Spleen (tissue), 7 donors: ENCODE measurements at regions not wholly inside any gene's neighbourhood (a gene's known extent, or its start where the extent isn't known, plus 50 kb on each side); places are given as distances from the start of the nearest gene placed in this dataset.

Source experiments
- POLR2A ChIP-seq, 3 donors: fragments of 450-650 bp; IDR thresholded peaks; one replicate each; pipeline ENCODE4 v1.5.1; 2017; ENCODE audit warnings: antibody characterized with exemption in 3 of 3, mild to moderate bottlenecking in 1 of 3
- TF ChIP-seq, protein P1 (sequence below), 11 experiments: fragments of 200-600 bp in 7 of 11; fragments of 450-650 bp in 4 of 11; sonication (generic) in 4 of 11; IDR thresholded peaks in 8 of 11; conservative IDR thresholded peaks in 3 of 11; 1 replicate in 7 of 11; 2 replicates in 4 of 11; pipeline versions ENCODE4 v1.4.0 to v1.8.0; 2016 to 2021; ENCODE audit warnings: antibody characterized with exemption in 11 of 11, inconsistent platforms in 4 of 11, mild to moderate bottlenecking in 1 of 11
- donor health status: DM: no; HTN: no; CAD: no; lungs with moderate emphysema.
- donor health status: DM: no; HTN: no; CAD: no.
- donor health status: DM: no; HTN: no; CAD: no.

DNA sequence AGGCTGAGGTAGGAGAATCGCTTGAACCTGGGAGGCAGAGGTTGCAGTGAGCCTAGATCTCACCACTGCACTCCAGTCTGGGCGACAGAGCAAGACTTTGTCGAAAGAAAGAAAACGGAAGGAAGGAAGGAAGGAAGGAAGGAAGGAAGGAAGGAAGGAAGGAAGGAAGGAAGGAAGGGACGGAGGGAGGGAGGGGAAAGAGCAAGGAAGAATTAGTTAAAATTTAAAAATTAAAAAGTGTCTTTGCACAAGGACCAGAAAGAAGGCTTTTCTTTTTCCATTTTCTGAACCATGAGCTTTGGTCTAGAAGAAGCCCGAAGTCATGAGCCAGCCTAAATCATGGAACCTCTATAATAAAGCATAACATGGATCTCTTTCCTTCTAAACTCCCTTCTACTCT is 138.2 kb upstream of the DNAJC10 start:
- TF ChIP-seq, protein P1, sequence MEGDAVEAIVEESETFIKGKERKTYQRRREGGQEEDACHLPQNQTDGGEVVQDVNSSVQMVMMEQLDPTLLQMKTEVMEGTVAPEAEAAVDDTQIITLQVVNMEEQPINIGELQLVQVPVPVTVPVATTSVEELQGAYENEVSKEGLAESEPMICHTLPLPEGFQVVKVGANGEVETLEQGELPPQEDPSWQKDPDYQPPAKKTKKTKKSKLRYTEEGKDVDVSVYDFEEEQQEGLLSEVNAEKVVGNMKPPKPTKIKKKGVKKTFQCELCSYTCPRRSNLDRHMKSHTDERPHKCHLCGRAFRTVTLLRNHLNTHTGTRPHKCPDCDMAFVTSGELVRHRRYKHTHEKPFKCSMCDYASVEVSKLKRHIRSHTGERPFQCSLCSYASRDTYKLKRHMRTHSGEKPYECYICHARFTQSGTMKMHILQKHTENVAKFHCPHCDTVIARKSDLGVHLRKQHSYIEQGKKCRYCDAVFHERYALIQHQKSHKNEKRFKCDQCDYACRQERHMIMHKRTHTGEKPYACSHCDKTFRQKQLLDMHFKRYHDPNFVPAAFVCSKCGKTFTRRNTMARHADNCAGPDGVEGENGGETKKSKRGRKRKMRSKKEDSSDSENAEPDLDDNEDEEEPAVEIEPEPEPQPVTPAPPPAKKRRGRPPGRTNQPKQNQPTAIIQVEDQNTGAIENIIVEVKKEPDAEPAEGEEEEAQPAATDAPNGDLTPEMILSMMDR (IDR thresholded peaks at IDR 0.05 in 8 of 11, conservative IDR thresholded peaks at IDR 0.05 in 3 of 11), result no peak
- no peak for TF ChIP-seq POLR2A (IDR thresholded peaks at IDR 0.05)
